Progenitor cell of endocrine pancreas (in vitro differentiated cells): ENCODE measurements at regions not wholly inside any gene's neighbourhood (a gene's known extent, or its start where the extent isn't known, plus 50 kb on each side); places are given as distances from the start of the nearest gene placed in this dataset.

Source experiments
- DNase-seq: peaks from one replicate; pipeline ENCODE4 v3.0.0; 2021; ENCODE audit warnings: low spot score; ENCODE audit not compliant: unreplicated experiment
- H3K27ac Mint-ChIP-seq: 2 replicates; pipeline ENCODE4 v1.8.0; 2021; ENCODE audit warnings: mild to moderate bottlenecking, moderate library complexity, mixed read lengths
- H3K27me3 Mint-ChIP-seq: 2 replicates; pipeline ENCODE4 v1.8.0; 2021; ENCODE audit warnings: mixed read lengths
- H3K36me3 Mint-ChIP-seq: 2 replicates; pipeline ENCODE4 v1.8.0; 2022; ENCODE audit warnings: mixed read lengths; ENCODE audit not compliant: insufficient read depth
- H3K4me1 Mint-ChIP-seq: 2 replicates; pipeline ENCODE4 v1.8.0; 2021; ENCODE audit warnings: low read depth, mixed read lengths
- H3K4me3 Mint-ChIP-seq: 2 replicates; pipeline ENCODE4 v1.8.0; 2021; ENCODE audit warnings: low read depth, mild to moderate bottlenecking, moderate library complexity, mixed read lengths
- H3K9me3 Mint-ChIP-seq: 2 replicates; pipeline ENCODE4 v1.8.0; 2021; ENCODE audit warnings: low read depth, mixed read lengths
- CTCF ChIP-seq: fragments of 200-600 bp; sonication (generic); IDR thresholded peaks from one replicate; pipeline ENCODE4 v1.5.0; 2021; ENCODE audit warnings: antibody characterized with exemption, mild to moderate bottlenecking; ENCODE audit not compliant: unreplicated experiment

GRCh38 chr2:104045071-104045470 lies 808.8 kb upstream of the POU3F3 start:
- Mint-ChIP-seq H3K4me1 (peaks cover 10% of the 10 kb centered on the region), H3K36me3 (no peaks in the 10 kb centered on the region), H3K4me3 (no peak overlapping the region), H3K9me3 (no peaks in the 10 kb centered on the region), H3K27ac (no peak overlapping the region), H3K27me3 (no peaks in the 10 kb centered on the region)
- TF ChIP-seq CTCF = no peak
- no peak for DNase-seq

GRCh38 chr2:104046466-104046865 lies 807.4 kb upstream of the POU3F3 start:
- H3K9me3 Mint-ChIP-seq = no peaks in the 10 kb centered on the region
- H3K4me3 Mint-ChIP-seq = no peak overlapping the region
- no peak for TF ChIP-seq CTCF
- H3K4me1 Mint-ChIP-seq = peaks cover 10% of the 10 kb centered on the region
- no peak for DNase-seq
- H3K36me3 Mint-ChIP-seq = no peaks in the 10 kb centered on the region
- no peak overlapping the region for H3K27ac Mint-ChIP-seq
- H3K27me3 Mint-ChIP-seq = no peaks in the 10 kb centered on the region

- no peaks in the 10 kb centered on the region for H3K9me3 Mint-ChIP-seq
- TF ChIP-seq CTCF = no peak
- H3K36me3 Mint-ChIP-seq = no peaks in the 10 kb centered on the region
- peaks cover 10% of the 10 kb centered on the region for H3K4me1 Mint-ChIP-seq
- no peak overlapping the region for H3K4me3 Mint-ChIP-seq
- H3K27ac Mint-ChIP-seq = no peak overlapping the region
- no peaks in the 10 kb centered on the region for H3K27me3 Mint-ChIP-seq
- no peak for DNase-seq
Measured at GRCh38 chr2:104047516-104047915, 806.4 kb upstream of the POU3F3 start.

GRCh38 chr2:104049438-104049837 lies 804.5 kb upstream of the POU3F3 start:
- no peak overlapping the region for H3K27ac Mint-ChIP-seq
- TF ChIP-seq CTCF = no peak
- DNase-seq = no peak
- peaks cover 9% of the 10 kb centered on the region for H3K4me1 Mint-ChIP-seq
- no peak overlapping the region for H3K4me3 Mint-ChIP-seq
- no peaks in the 10 kb centered on the region for H3K27me3 Mint-ChIP-seq
- H3K36me3 Mint-ChIP-seq = no peaks in the 10 kb centered on the region
- H3K9me3 Mint-ChIP-seq = no peaks in the 10 kb centered on the region

- Mint-ChIP-seq H3K27ac (no peak overlapping the region), H3K4me1 (peaks cover 9% of the 10 kb centered on the region), H3K4me3 (no peak overlapping the region), H3K27me3 (no peaks in the 10 kb centered on the region), H3K36me3 (no peaks in the 10 kb centered on the region), H3K9me3 (no peaks in the 10 kb centered on the region)
- no peak for TF ChIP-seq CTCF
- DNase-seq = no peak
Measured at GRCh38 chr2:104049981-104050380, 803.9 kb upstream of the POU3F3 start.
